Fibroblast of lung (primary cell): ENCODE measurements at regions not wholly inside any gene's neighbourhood (a gene's known extent, or its start where the extent isn't known, plus 50 kb on each side); places are given as distances from the start of the nearest gene placed in this dataset.

Source experiments
- DNase-seq, 2 donors: peaks; one replicate each; pipeline versions ENCODE4 v3.0.0 to v3.0.0-alpha.2; 2010; ENCODE audit warnings: low read depth in 2 of 2
- H2AFZ ChIP-seq: 2 replicates; pipeline ENCODE4 v1.5.1; 2012; ENCODE audit warnings: low read length, control low read depth, inconsistent platforms
- H3K27ac ChIP-seq: 2 replicates; pipeline ENCODE4 v1.5.1; 2011; ENCODE audit warnings: low read length, control low read depth; ENCODE audit not compliant: insufficient read depth
- H3K27me3 ChIP-seq: 2 replicates; pipeline ENCODE4 v1.5.1; 2011; ENCODE audit warnings: mild to moderate bottlenecking, low read length; ENCODE audit not compliant: control insufficient read depth, insufficient read depth
- H3K36me3 ChIP-seq: 2 replicates; pipeline ENCODE4 v1.5.1; 2011; ENCODE audit warnings: low read length; ENCODE audit not compliant: control insufficient read depth, insufficient read depth
- H3K4me1 ChIP-seq: 2 replicates; pipeline ENCODE4 v1.5.1; 2011; ENCODE audit warnings: low read length; ENCODE audit not compliant: control insufficient read depth, insufficient read depth; ENCODE audit errors: extremely low read depth
- H3K4me2 ChIP-seq: 2 replicates; pipeline ENCODE4 v1.5.1; 2011; ENCODE audit warnings: low read length, control low read depth; ENCODE audit not compliant: insufficient read depth; ENCODE audit errors: extremely low read depth
- H3K4me3 ChIP-seq, 4 experiments: fragments of 200-600 bp in 1 of 4; sonication (generic) in 1 of 4; replicated peaks in 1 of 4; 2 replicates each; pipeline ENCODE4 v1.5.1; 2011 to 2016; ENCODE audit warnings: low read length in 4 of 4, low read depth in 3 of 4, mild to moderate bottlenecking in 3 of 4, control low read depth in 2 of 4, inconsistent platforms in 1 of 4, mixed read lengths in 1 of 4; ENCODE audit not compliant: insufficient read depth in 1 of 4; ENCODE audit errors: control extremely low read depth in 1 of 4
- H3K79me2 ChIP-seq: 2 replicates; pipeline ENCODE4 v1.5.1; 2012; ENCODE audit warnings: mild to moderate bottlenecking, low read length, inconsistent platforms; ENCODE audit not compliant: control insufficient read depth, insufficient read depth
- H3K9ac ChIP-seq: 2 replicates; pipeline ENCODE4 v1.5.1; 2011; ENCODE audit warnings: mild to moderate bottlenecking, low read length, control low read depth; ENCODE audit not compliant: insufficient read depth
- H3K9me3 ChIP-seq: 2 replicates; pipeline ENCODE4 v1.5.1; 2012; ENCODE audit warnings: low read depth, low read length; ENCODE audit not compliant: control insufficient read depth, insufficient read depth
- H4K20me1 ChIP-seq: 2 replicates; pipeline ENCODE4 v1.5.1; 2011; ENCODE audit warnings: low read length; ENCODE audit not compliant: control insufficient read depth, insufficient read depth; ENCODE audit errors: extremely low read depth
- CTCF ChIP-seq, 2 donors: IDR thresholded peaks in 1 of 2; conservative IDR thresholded peaks in 1 of 2; 1 replicate in 1 of 2; 2 replicates in 1 of 2; pipeline ENCODE4 v1.5.1; 2011 to 2012; ENCODE audit warnings: low read length in 2 of 2, control low read depth in 1 of 2, inconsistent platforms in 1 of 2, low read depth in 1 of 2, mild to moderate bottlenecking in 1 of 2
- EZH2 ChIP-seq: IDR thresholded peaks from 2 replicates; pipeline ENCODE4 v1.5.1; 2012; ENCODE audit warnings: low read length, control low read depth, mild to moderate bottlenecking; ENCODE audit errors: missing control alignments

DNA sequence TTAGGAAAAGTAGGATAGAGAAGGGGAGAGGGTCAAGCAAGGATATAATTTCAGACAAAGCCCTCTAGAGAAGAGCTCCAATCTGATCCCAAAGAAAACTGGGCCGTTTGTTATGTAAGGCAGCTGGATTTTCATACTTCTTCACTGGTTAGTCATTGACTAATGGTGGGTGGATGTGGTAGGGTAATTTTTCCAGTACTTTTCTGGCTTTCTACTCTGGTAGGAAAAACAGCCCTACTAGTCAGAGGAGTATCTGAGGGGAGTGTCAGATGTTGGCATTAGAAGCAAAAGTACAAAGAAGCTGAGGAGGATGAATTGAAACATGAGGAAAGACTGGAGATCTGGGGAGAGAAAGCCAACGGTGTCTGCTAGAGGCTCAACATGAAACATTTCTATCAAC is 145.3 kb downstream of the TNFSF18 start:
- H3K4me2 ChIP-seq: no peak overlapping the region
- H4K20me1 ChIP-seq: no peaks in the 10 kb centered on the region
- peak overlapping the region; percentile 65 for H3K27ac ChIP-seq
- H3K4me3 ChIP-seq: no peak overlapping the region
- no peak overlapping the region for H2AFZ ChIP-seq
- no peaks in the 10 kb centered on the region for H3K27me3 ChIP-seq
- no peak for TF ChIP-seq CTCF (conservative IDR thresholded peaks at IDR 0.05 in 1 of 2, IDR thresholded peaks at IDR 0.05 in 1 of 2; ENCODE audit: low read depth in 1 of 2, low read length in 2 of 2)
- TF ChIP-seq EZH2: no peak
- H3K9me3 ChIP-seq: no peaks in the 10 kb centered on the region
- H3K79me2 ChIP-seq: no peaks in the 10 kb centered on the region
- no peaks in the 10 kb centered on the region for H3K36me3 ChIP-seq
- H3K9ac ChIP-seq: no peak overlapping the region
- peak in 1 of 2 donors; percentile 91 for DNase-seq
- H3K4me1 ChIP-seq: peaks cover 42% of the 10 kb centered on the region

GRCh38 chr1:172906778-172907592 is 143.8 kb downstream of the TNFSF18 start:
- Histone ChIP-seq H3K4me3 (no peak overlapping the region), H3K9me3 (no peaks in the 10 kb centered on the region), H3K27me3 (no peaks in the 10 kb centered on the region), H3K79me2 (no peaks in the 10 kb centered on the region), H3K4me1 (peaks cover 42% of the 10 kb centered on the region), H4K20me1 (no peaks in the 10 kb centered on the region), H3K4me2 (peak overlapping the region; percentile 13), H2AFZ (no peak overlapping the region), H3K9ac (no peak overlapping the region), H3K36me3 (no peaks in the 10 kb centered on the region), H3K27ac (peak overlapping the region; percentile 81)
- TF ChIP-seq EZH2 (no peak), CTCF (conservative IDR thresholded peaks at IDR 0.05 in 1 of 2, IDR thresholded peaks at IDR 0.05 in 1 of 2; ENCODE audit: low read depth in 1 of 2, low read length in 2 of 2) (no peak)
- DNase-seq: peak; percentile 76 to 96

- Histone ChIP-seq H3K9me3 (no peaks in the 10 kb centered on the region), H3K27me3 (no peaks in the 10 kb centered on the region), H3K4me1 (peaks cover 38% of the 10 kb centered on the region), H3K4me3 (no peak overlapping the region), H3K27ac (peak overlapping the region; percentile 81), H3K79me2 (no peaks in the 10 kb centered on the region), H3K9ac (no peak overlapping the region), H3K4me2 (no peak overlapping the region), H2AFZ (no peak overlapping the region), H3K36me3 (no peaks in the 10 kb centered on the region), H4K20me1 (no peaks in the 10 kb centered on the region)
- DNase-seq: no peak
- TF ChIP-seq CTCF (conservative IDR thresholded peaks at IDR 0.05 in 1 of 2, IDR thresholded peaks at IDR 0.05 in 1 of 2; ENCODE audit: low read depth in 1 of 2, low read length in 2 of 2): no peak
- TF ChIP-seq EZH2: no peak
Measured at GRCh38 chr1:172907834-172908326, 142.9 kb downstream of the TNFSF18 start.
